ENCODE measurements at regions not wholly inside any gene's neighbourhood (a gene's known extent, or its start where the extent isn't known, plus 50 kb on each side); places are given as distances from the start of the nearest gene placed in this dataset.
"Not testable (repeated sequence)": the region's sequence is repeated elsewhere in the genome, so short reads cannot be mapped to it uniquely, and the experiment has no call there.

DNA sequence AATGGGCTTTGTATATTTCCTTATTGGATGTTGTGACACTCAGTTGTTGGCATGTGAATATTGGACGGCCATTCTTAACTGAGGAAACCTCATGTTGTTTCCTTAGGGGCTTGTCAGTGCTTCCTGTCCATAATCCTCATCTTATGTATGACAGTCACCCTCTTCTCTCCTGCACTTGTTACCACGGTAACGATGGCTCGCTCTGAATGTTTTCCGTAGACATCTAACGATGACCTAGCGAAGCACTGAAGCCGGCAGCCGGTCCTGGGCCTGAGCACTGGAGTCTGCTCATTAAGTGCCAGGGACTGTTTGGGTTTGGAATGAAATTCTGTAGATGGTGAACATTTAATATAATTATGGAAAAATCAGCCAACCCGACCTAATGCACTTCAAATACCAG, 242.7 kb upstream of the NBPF12 start:
- TF ChIP-seq, protein P1, sequence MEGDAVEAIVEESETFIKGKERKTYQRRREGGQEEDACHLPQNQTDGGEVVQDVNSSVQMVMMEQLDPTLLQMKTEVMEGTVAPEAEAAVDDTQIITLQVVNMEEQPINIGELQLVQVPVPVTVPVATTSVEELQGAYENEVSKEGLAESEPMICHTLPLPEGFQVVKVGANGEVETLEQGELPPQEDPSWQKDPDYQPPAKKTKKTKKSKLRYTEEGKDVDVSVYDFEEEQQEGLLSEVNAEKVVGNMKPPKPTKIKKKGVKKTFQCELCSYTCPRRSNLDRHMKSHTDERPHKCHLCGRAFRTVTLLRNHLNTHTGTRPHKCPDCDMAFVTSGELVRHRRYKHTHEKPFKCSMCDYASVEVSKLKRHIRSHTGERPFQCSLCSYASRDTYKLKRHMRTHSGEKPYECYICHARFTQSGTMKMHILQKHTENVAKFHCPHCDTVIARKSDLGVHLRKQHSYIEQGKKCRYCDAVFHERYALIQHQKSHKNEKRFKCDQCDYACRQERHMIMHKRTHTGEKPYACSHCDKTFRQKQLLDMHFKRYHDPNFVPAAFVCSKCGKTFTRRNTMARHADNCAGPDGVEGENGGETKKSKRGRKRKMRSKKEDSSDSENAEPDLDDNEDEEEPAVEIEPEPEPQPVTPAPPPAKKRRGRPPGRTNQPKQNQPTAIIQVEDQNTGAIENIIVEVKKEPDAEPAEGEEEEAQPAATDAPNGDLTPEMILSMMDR (IDR thresholded peaks at IDR 0.05) = not testable (repeated sequence)
- not testable (repeated sequence) for TF ChIP-seq POLR2A (IDR thresholded peaks at IDR 0.05)
